ENCODE measurements at regions not wholly inside any gene's neighbourhood (a gene's known extent, or its start where the extent isn't known, plus 50 kb on each side); places are given as distances from the start of the nearest gene placed in this dataset.

DNA sequence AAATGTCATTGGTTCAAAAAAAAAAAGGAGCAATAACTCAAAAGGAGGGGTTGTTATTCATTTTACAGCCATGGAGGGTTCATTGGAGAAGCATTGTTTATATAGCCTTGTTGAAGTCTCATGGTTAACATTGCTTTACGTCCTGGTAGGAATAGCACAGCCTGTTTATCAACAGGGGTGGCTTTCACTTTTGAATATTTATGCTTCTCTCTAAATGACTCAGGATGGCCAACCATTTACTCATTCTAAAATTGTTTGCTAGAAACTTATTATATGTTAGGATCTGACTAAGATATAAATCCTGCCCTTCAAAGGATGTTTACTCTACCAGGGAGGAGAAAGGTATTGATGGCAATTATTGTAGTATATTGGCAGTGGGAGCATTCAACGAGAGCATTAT is 534.1 kb upstream of the GALNTL6 start:
- Histone ChIP-seq H3K79me2 (ENCODE audit: control insufficient read depth, insufficient read depth, low read length) (no peaks in the 10 kb centered on the region), H3K4me1 (ENCODE audit: control insufficient read depth, extremely low read depth, insufficient read depth, low read length) (no peaks in the 10 kb centered on the region), H3K9me3 (replicated peaks; ENCODE audit: control insufficient read depth, insufficient read depth, low read length) (peaks cover 4% of the 10 kb centered on the region), H3K4me2 (ENCODE audit: insufficient read depth, low read length) (no peak overlapping the region), H3K9ac (replicated peaks; ENCODE audit: extremely low read depth, insufficient read depth, low read length) (no peak overlapping the region), H3K27me3 (ENCODE audit: control insufficient read depth in 2 of 2, insufficient read depth in 2 of 2, low read length in 2 of 2) (no peaks in the 10 kb centered on the region), H3K27ac (ENCODE audit: insufficient read depth, low read depth, low read length) (no peak overlapping the region), H4K20me1 (replicated peaks; ENCODE audit: control insufficient read depth, extremely low read depth, insufficient read depth, low read length) (no peaks in the 10 kb centered on the region), H2AFZ (ENCODE audit: low read depth, low read length) (no peak overlapping the region), H3K36me3 (ENCODE audit: control insufficient read depth in 2 of 2, extremely low read depth in 1 of 2, insufficient read depth in 2 of 2, low read length in 2 of 2) (no peaks in the 10 kb centered on the region), H3K9me1 (replicated peaks; ENCODE audit: control insufficient read depth, extremely low read depth, insufficient read depth, low read length) (no peaks in the 10 kb centered on the region), H3K4me3 (replicated peaks in 1 of 3; ENCODE audit: insufficient read depth in 1 of 3, low read depth in 1 of 3, low read length in 3 of 3) (no peak overlapping the region)
- TF ChIP-seq, protein P1, sequence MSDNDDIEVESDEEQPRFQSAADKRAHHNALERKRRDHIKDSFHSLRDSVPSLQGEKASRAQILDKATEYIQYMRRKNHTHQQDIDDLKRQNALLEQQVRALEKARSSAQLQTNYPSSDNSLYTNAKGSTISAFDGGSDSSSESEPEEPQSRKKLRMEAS (IDR thresholded peaks at IDR 0.05; ENCODE audit: insufficient read depth, insufficient read length), result no peak
- TF ChIP-seq, protein P2, sequence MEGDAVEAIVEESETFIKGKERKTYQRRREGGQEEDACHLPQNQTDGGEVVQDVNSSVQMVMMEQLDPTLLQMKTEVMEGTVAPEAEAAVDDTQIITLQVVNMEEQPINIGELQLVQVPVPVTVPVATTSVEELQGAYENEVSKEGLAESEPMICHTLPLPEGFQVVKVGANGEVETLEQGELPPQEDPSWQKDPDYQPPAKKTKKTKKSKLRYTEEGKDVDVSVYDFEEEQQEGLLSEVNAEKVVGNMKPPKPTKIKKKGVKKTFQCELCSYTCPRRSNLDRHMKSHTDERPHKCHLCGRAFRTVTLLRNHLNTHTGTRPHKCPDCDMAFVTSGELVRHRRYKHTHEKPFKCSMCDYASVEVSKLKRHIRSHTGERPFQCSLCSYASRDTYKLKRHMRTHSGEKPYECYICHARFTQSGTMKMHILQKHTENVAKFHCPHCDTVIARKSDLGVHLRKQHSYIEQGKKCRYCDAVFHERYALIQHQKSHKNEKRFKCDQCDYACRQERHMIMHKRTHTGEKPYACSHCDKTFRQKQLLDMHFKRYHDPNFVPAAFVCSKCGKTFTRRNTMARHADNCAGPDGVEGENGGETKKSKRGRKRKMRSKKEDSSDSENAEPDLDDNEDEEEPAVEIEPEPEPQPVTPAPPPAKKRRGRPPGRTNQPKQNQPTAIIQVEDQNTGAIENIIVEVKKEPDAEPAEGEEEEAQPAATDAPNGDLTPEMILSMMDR (IDR thresholded peaks at IDR 0.05; ENCODE audit: extremely low read depth in 1 of 2, insufficient read depth in 1 of 2, low read depth in 1 of 2, low read length in 2 of 2), result no peak
- TF ChIP-seq FOS (IDR thresholded peaks at IDR 0.05; ENCODE audit: borderline replicate concordance, insufficient read depth, low read length) (no peak), POLR2AphosphoS5 (IDR thresholded peaks at IDR 0.05; ENCODE audit: insufficient read depth, low read depth, low read length) (no peak), JUN (IDR thresholded peaks at IDR 0.05; ENCODE audit: borderline replicate concordance, insufficient read depth, insufficient read length, low read depth) (no peak), EZH2 (IDR thresholded peaks at IDR 0.05; ENCODE audit: borderline replicate concordance, low read depth, low read length, severe bottlenecking) (no peak), POLR2A (IDR thresholded peaks at IDR 0.05; ENCODE audit: low read depth, low read length) (no peak), GATA2 (IDR thresholded peaks at IDR 0.05; ENCODE audit: insufficient read depth, insufficient read length, low read depth, low read length) (no peak), MYC (IDR thresholded peaks at IDR 0.05; ENCODE audit: low read depth, low read length) (no peak)
- intact Hi-C loops (cut with micrococcal nuclease), result no loop called here
- no peak for FAIRE-seq
- POLR2A ChIA-PET, result no interaction called here
- no peak for DNase-seq (ENCODE audit: low read depth, low spot score)
- dilution Hi-C loops (cut with MboI; ENCODE audit: extremely low pct_ligation_motif_present, low sequenced_read_pairs), result no loop called here
- CTCF ChIA-PET, result no interaction called here
- BruUV-seq (replicated peaks), result no TSS peak
